SIG-M5 treated with dmso at 0.1 percent for 504 hours (cell line): ENCODE measurements at regions not wholly inside any gene's neighbourhood (a gene's known extent, or its start where the extent isn't known, plus 50 kb on each side); places are given as distances from the start of the nearest gene placed in this dataset.
"Not testable (repeated sequence)": the region's sequence is repeated elsewhere in the genome, so short reads cannot be mapped to it uniquely, and the experiment has no call there.

Source experiments
- DNase-seq: peaks from one replicate; lab custom pipeline; 2025; ENCODE audit not compliant: unreplicated experiment; lab: John Stamatoyannopoulos, UW

DNA sequence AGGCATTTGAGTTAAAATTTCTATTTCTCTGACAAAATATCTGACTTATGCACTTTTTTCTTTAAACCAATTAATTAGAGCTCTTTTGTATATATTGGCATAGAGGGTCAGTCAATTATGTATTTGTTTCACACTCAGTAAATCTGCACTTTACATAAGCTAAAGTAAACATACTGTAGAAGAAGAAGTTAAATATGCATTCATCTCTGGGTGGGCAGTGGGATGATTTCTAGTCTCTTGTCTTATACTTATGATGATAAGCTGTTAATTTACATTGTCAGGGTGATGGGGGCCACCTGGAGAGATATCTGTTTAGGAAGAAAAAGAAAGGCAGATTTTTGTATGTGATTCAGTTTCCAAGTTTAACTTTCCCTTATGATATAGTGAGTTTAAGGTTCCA is 330.8 kb downstream of the IPO8 start:
- DNase-seq: no peak

DNA sequence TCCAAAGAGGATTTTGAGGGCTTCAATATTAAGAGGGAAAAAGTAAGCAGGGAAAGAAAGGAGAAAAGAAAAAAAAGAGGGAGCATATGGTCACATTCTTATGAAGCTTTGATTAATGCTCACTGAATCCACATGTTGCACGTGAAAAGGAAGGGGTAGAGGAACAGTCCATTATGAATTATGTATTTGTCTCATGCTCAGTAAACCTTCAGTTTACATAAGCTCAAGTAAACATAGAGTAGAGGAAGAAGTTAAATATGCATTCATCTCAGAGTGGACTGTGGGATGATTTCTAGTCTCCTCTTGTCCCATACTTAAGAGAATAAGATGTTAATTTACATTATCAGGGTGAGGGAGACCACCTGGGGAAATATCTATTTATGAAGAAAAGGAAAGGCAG is 334.5 kb downstream of the IPO8 start:
- no peak for DNase-seq

DNA sequence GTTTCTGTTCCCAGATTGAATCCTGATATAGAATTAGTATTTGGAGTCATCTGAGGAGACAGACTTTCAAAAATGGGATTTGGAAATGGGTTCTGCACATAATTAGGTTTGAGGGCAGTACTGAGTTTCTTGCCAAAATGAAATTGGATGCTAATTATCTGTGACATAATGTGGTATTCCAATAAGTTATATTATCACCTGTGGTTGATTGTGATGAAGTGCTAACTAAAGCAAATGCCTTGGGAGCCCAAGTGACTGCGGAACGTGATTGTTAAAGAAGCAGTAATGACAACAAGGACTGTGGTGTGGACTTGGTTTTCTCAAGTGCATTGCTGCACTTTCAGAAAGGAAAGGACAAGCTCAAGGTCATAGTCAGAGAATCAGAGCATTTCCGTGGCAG is 337.0 kb downstream of the IPO8 start:
- no peak for DNase-seq

DNA sequence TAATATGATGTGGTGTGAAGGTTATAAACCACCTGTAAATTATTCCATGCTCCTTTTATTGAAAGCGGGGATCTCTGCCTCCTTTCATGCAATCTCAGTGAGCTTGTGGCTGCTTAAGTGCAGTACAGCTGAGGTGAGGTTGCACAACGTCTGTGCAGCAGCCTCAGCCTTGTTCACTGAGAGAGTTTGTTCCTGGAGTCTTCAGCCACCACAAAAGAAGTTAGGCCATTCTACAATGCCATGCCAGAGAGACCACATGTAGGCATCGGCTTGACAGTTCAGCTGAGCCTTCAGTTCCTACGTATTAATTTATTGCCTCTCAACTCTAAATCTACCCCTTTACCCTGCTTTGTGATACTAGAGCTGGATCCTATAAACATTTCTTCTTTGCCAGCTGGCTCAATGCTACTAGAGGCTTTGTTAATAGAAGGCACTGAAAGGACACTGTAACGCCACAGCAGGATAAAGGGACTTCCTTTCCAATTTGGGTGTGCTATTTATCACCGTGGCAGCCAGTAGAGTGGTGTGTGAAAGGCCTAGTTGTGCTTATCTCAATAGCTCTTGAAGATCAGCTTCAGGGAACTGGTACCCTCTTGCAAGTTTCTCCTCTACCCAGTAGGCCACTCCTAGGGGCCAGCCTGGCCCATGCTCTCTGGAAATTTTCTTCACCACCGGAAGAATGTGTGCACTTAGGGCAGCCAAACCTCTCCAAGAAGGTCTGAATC is 337.7 kb downstream of the IPO8 start:
- DNase-seq: no peak

DNA sequence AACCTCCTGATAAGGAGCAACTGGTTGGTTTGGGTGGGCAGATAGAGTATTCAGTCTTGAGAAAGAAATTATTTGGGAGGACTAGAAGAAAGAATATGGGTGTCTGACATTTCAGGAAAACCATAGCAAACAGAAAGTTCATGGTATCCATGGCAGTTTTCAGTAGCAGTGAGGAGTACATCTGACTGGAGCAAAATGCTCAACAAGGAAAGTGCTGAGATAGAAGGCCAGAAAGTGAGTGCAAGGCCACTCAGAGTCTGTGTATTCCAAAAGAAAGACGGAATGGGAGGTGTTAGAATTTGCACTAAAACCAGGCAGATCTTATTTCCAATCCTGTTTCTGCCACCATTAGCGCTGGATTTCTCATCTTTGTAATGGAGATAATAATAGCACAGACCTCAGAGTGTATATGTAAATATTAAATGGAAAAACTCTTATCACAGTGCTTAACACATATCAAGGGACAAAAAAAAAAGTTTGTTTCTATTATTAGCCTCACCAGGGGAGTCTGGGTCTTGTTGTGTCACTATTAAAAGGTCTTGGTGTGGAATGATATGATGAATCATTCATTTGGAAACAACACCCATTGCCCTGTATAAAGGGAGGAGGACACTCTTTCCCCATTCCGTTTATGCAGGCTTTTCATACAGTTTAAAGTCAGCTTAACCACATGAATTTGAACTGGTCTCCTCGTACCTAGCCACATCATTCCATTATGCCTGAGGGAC is 349.8 kb downstream of the IPO8 start:
- DNase-seq: no peak

DNA sequence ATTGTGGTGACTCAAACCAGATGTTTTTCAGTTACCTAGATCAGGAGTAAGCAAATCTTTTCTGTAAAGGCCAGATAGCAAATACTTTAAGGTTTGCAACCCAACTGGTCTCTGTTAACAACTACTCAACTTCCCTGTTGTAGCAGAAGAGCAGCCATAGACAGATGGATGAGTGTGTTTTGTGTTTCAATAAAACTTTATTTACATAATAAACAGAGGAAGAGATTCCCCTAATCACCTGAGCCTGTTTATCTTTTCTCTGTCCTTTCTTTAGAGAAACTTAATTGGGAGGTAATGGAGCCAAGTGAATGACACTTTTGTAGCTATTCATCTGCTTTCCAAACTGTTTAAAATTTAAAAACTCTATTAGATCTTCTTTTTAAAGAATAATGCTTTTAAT is 365.1 kb downstream of the IPO8 start:
- DNase-seq: no peak

DNA sequence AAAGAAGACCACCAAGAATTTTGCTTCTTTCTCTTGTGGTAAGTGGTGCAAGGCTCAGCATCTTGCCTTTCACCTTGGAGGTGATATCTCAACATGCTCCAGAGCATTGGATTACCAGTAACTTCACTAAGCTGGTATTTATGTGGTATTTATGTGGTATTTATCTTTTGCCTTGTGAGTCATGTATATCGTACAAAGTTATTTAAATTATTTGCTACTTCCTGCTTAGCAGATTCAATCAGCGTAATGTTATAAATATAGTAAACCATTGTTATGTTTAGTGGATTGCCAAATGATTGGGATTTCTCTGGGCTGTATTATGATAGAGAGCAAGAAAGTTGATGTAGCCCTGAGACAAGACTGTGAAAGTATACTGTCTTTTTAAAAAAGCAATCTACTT is 366.4 kb downstream of the IPO8 start:
- no peak for DNase-seq

DNA sequence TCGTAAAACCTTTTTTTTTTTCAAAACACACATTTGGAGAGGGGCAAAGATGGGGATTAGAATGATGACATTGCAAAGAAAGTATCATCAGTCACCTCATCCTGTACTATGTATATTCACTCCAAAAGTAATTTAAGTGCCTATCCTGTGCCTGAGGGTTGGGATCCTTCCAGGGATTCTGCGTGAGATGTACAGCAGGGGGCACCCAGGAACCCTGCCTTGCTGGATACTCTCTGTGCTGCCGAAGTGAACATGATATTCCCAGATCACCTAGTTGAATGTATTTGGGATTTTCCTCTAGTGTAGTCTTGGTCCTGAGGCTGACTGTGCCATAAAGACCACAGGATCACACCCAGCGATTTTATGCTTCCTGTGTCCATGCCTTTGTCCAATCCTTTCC is 372.7 kb downstream of the IPO8 start:
- DNase-seq: no peak

DNA sequence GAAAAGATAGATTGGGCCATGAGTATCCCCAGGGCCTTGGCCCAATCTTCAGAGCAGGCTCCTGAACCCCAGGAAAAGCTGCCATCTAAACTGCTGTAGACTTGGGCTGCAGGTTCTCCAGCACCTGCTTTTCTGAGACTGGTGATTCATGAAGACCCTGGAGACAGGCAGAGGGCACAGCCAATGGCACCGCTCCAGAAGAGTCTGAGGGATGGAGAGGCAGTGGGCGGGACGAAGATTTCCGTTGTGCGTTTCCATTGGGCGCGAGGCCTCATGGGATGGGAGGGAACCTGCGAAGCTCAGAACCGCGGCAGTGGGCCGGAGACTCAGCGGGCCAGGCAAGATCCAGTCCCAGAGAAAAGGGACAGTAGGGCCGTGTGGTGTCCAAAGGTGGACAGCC is 375.1 kb downstream of the IPO8 start:
- DNase-seq: no peak

DNA sequence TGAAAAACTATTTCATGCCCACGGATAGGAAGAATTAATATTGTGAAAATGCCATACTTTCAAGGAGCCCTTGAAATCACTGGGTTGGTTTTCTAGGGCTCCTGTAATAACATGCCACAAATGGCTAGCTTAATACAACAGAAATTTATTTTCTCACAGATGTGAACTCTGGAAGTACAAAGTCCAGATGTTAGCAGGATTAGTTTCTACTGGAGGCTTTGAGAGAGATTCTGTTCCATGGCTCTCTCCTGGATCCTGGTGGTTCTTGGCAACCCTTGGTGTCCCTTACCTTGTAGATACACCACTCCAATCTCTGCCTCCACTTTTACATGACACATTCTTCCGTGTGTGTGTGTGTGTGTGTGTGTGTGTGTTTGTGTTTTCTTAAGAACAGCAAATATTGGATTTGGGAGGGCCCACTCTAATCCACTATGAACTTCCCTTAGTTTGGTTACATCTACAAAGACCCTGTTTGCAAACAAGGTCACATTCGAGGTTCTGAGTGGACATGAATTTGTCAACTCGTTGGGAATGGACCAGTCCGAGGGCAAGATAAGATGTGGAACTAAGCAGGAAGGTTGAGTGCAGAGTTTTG is 381.1 kb downstream of the IPO8 start:
- no peak for DNase-seq

DNA sequence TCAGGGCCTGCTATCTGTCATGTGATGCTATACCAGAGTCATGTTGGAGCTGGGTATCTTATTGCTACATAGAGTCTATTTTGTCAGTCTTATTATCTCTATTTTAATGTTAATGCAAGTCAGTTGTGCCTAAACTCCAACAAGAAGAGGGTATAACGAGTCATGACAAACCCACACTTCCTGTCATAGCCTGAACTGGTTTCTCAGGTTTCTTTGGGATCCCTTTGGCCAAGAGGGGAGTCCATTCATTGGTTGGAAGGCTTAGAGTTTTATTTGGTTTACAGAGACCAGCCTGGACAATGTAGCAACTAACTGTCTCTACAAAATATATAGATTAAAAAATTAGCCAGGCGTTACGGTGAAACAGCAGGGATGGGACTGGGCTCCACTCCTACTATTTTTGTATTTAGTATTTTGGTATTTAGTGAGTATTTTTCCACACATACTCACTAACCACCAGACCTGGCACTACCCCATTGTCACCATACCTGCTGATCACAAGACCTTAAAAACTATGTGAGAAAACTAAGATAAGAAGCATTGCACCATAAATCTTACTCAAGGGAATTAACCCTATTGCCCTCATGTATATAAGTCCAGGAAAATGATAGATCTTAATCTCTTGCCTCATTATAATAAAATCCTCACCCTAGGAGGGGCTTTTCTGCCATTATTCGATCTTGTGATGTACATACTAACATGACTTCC is 387.5 kb downstream of the IPO8 start:
- DNase-seq: no peak

DNA sequence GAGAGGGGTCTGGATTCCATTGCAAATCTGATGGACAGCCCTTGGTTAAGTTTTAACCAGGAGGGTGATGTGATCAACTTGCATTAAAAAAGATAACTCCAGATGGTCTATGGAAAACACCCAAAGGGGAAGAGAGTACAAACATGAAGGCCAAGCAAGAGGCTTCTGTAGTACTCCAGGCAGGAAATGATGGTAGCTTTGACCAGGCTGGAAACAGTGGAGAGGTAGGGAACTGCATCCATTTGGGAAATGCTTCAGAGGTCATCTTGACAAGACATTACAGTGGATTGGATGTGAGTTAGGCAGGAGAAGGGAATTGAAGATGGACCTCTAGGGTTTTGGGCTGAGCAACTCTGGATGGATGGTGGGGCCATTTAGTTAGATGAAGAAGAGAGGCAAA is 391.1 kb downstream of the IPO8 start:
- DNase-seq: no peak

DNA sequence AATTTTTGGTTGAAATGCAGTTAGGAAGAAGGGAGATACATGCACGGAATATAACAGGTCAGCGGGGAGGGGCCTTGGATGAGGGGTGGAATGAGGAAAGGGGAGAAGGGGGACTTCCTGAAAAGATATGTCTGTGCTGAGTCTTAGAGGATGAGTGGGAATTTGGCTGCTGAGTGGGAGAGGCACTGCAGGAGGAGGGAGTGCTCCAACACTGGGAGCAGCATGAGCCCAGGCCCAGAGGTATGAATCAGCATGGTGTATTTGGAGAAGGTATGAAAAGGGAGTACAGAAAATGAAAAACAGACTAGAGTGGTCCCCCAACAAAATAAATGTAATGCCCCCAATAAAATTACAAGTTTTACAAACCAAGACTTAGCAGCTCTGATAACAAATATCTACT is 394.4 kb downstream of the IPO8 start:
- no peak for DNase-seq

DNA sequence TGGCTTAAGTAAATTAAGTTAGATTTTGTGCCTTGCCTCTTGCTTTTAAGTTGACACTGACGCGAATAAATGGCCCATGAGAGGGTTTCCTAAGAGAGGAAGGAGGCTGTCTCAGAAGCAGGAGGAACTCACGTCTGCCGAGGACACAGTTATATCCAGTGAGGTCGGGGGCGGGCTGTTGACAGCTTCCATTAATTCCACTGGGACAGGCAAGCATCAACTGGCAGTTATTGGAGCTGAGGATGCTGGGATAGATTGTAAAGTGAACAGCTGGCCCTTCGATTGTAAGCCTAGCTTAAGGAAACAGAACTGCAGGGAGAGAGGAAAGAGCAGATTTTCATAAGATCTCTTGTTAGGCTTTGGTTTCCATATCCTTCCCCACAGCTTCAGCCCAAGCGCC is 399.2 kb downstream of the IPO8 start:
- no peak for DNase-seq

DNA sequence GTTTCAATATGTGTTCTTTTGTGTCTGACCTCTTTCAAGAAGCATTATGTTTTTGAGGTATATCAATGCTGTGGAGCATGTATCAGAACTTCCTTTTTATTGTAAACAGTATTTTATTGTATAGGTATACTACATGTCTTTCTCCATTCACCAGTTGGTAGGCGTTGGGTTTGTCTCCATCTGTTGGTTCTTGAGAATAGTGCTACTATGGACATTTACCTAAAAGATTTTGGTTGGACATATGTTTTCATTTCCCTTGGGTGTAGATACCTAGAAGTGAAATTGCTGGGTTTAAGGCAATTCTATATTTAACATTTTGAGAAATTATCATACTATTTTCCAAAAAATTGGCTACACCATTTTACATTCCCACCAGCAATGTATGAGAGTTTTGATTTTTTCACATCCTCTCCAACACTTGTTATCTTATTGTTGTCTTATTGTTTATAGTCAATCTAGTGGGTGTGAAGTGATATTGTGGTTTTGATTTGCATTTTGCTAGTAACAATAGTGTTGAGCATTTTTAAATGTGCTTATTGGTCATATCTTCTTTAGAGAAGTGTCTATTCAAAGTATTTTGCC is 409.2 kb downstream of the IPO8 start:
- DNase-seq: peak; percentile 43

DNA sequence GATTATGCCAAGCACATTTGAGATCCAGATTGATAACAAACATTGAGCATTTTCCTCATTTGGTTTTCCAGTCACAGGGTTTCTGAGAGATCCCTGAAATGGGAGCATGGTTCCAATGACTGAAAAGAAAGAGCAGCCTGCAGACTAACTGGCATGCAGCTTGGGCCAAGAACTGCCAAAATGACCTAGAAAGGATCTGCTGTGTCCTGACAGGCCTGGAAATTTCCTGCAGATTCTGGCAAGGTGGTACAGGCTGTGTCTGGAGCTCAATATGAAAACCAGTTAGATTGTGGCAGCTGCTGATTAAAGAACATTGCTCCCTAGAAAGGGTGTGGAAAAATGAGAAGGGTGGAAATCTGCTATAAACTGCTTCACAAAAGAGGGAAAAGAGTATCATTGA is 417.3 kb downstream of the IPO8 start:
- no peak for DNase-seq

DNA sequence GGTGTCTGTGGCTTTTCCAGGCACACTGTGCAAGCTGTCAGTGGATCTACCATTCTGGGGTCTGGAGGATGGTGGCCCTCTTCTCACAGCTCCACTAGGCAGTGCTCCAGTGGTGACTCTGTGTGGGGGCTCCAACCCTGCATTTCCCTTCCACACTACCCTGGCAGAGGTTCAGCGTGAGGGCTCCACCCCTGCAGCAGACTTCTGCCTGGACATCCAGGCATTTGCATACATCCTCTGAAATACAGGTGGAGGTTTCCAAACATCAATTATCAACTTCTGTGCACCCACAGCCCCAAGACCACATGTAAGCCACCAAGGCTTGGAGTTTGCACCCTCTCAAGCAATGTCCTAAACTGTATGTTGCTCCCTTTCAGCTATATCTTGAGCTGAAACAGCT is 423.2 kb downstream of the IPO8 start:
- not testable (repeated sequence) for DNase-seq

DNA sequence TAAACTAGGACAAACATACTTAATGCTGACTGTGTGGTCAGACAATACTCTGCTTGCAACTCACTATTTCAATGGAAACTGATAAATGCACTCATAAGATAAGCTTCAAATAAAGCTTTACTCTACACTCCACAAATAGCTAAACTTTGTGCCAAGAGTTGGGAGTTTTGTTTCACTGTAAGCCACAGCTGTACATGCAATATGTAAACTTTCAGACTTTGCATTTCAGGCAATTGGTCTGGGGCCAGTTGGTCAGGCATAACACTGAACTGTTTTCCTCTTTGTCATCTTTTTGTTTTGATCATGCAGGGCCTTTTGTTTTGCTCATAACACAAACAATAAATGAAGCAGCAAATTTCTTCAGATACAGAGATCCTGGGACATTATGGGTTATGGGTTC is 426.2 kb downstream of the IPO8 start:
- no peak for DNase-seq

DNA sequence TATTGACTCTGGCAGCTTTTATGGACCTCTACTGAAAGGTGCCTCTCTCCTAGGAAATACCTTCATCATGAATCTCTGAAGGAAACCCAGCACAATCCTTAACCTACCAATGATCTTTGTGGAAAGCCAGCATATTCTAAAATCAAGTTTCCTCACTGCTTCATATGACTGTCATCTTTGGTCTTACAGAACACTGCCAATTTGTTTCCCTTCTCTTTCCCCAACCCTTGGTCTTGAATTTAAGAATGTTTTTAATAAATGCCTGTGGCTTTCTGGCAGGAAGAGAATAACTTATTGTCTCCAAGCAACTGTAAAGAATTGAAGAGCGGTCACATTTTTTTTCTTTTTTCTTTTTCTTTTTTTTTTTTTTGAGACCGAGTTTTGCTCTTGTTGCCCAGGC is 427.6 kb downstream of the IPO8 start:
- DNase-seq: no peak

DNA sequence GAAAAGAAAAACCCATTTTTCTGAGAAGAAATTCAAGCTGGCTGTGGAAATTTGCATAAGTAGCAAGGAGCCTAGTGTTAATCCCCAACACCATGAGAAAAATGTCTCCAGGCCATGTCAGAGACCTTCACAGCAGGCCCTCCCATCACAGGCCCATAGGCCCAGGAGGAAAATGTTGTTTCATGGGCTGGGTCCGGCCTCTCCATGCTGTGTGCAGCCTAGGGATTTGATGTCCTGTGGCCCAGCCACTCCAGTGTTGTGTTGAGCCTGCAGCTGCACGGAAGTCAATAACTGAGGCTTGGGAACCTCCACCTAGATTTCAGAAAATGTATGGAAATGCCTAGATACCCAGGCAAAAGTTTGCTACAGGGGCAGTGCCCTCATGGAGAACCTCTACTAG is 432.2 kb downstream of the IPO8 start:
- no peak for DNase-seq

DNA sequence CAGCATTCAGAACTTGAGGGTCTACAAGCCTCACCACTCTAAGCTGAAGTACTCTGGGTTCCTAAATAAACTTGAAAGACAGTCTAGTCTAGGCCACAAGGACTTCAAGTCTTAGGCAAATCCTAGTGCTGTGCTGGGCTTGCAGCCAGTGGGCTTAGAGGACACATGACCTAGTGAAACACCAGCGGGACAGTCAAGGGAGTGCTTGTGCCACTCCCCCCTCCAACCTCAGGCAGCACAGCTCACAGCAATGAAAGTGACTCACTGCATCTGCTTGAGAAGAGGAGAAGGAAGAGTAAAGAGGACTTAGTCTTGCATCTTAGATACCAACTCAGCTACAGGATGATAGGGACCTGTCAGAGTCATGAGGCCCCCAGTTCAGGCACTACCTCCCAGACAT is 438.1 kb downstream of the IPO8 start:
- DNase-seq: no peak

DNA sequence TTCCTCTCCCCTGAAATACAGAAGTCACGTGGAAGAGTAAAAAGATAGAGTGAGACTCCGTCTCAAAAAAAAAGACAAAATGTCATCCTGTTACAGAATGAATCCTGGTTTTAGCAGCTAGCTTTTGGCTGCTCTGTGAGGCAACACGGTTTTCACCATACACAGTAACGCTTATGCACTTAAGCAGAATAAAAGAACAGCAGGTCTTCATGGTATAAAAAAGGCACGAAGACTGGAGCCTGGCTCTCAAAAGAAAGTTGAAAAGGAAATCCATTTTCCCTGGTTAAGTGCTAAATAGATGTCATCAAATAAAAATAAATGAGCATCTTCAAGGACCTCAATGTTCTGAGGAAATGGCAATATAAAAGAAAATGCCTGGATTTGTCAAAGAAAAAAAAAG is 444.1 kb downstream of the IPO8 start:
- DNase-seq: no peak
